K562 (cell line): ENCODE measurements at regions not wholly inside any gene's neighbourhood (a gene's known extent, or its start where the extent isn't known, plus 50 kb on each side); places are given as distances from the start of the nearest gene placed in this dataset.
A peak's percentile ranks its signal among the peaks of the same experiment; 100 is the strongest.
"Not testable (repeated sequence)": the region's sequence is repeated elsewhere in the genome, so short reads cannot be mapped to it uniquely, and the experiment has no call there.

Source experiments
- ATAC-seq: fragments of 200-7000 bp; cut with Tn5 transposase; 3 replicates; pipeline ENCODE4 v1.9.1; 2020; ENCODE audit warnings: moderate library complexity
- BruUV-seq: library from RNA; stranded (reverse); fragments of 400-500 nt; replicated peaks from 2 replicates; lab custom pipeline; 2021; lab: Mats Ljungman, UMichigan
- CTCF ChIA-PET: fragments of 300-600 bp; formaldehyde crosslinking; extraction: SDS; loops from one replicate; lab custom pipeline; 2021; ENCODE audit warnings: low intra/inter-chr PET ratio; lab: Yijun Ruan, JAX
- POLR2A ChIA-PET: fragments of 300-600, 350-650 bp; sonication (Branson Sonifier 250); formaldehyde crosslinking; extraction: SDS; loops from one replicate; lab custom pipeline; 2021; ENCODE audit warnings: antibody characterized with exemption, inconsistent platforms; lab: Yijun Ruan, JAX
- DNase-seq, 4 experiments: peaks; one replicate each; pipeline versions ENCODE4 v3.0.0 to v3.0.0-alpha.2; 2011 to 2018; ENCODE audit warnings: low spot score in 3 of 4, mixed read lengths in 3 of 4; ENCODE audit errors: extremely low read depth in 1 of 4
- FAIRE-seq: peaks from 2 replicates; lab custom pipeline; 2011; peaks lifted over from hg19 to GRCh38; lab: Jason Lieb, UNC
- H2AFZ ChIP-seq: 2 replicates; pipeline ENCODE4 v1.6.0; 2011; ENCODE audit warnings: low read depth, low read length, control low read depth, inconsistent platforms
- H3K27ac ChIP-seq: fragments of 200-600 bp; 3 replicates; pipeline ENCODE4 v1.8.0; 2011; ENCODE audit warnings: low read depth, mild to moderate bottlenecking, control low read depth, inconsistent platforms, low read length, moderate library complexity, mixed read lengths; ENCODE audit errors: extremely low read depth
- H3K27me3 ChIP-seq, 2 experiments: fragments of 300-600 bp in 1 of 2; 2 replicates in 1 of 2; 3 replicates in 1 of 2; pipeline versions ENCODE4 v1.6.0 to v1.8.0; 2011; ENCODE audit warnings: inconsistent platforms in 2 of 2, low read length in 2 of 2, mild to moderate bottlenecking in 1 of 2, mixed read lengths in 1 of 2, moderate library complexity in 1 of 2; ENCODE audit not compliant: control insufficient read depth in 2 of 2, insufficient read depth in 2 of 2
- H3K36me3 ChIP-seq: fragments of 300-600 bp; 3 replicates; pipeline ENCODE4 v1.8.0; 2011; ENCODE audit warnings: mild to moderate bottlenecking, low read length, inconsistent platforms; ENCODE audit not compliant: control insufficient read depth, insufficient read depth
- H3K4me1 ChIP-seq, 2 experiments: fragments of 200-600 bp in 1 of 2; replicated peaks in 1 of 2; 2 replicates in 1 of 2; 3 replicates in 1 of 2; pipeline versions ENCODE4 v1.5.1 to v1.8.0; 2011; ENCODE audit warnings: inconsistent platforms in 2 of 2, low read length in 2 of 2, mild to moderate bottlenecking in 1 of 2, mixed read lengths in 1 of 2, moderate library complexity in 1 of 2; ENCODE audit not compliant: control insufficient read depth in 2 of 2, insufficient read depth in 2 of 2
- H3K4me2 ChIP-seq: 2 replicates; pipeline ENCODE4 v1.6.1; 2011; ENCODE audit warnings: low read length, control low read depth, inconsistent platforms, mixed read lengths; ENCODE audit not compliant: insufficient read depth
- H3K4me3 ChIP-seq: fragments of 200-600 bp; sonication (generic), shearing (Covaris generic); 2 replicates; pipeline ENCODE4 v1.5.1; 2016; ENCODE audit warnings: control low read depth, inconsistent platforms
- H3K79me2 ChIP-seq: fragments of 200-600 bp; 3 replicates; pipeline ENCODE4 v1.8.0; 2011; ENCODE audit warnings: low read length, inconsistent platforms; ENCODE audit not compliant: control insufficient read depth, insufficient read depth
- H3K9ac ChIP-seq, 2 experiments: 2 replicates each; pipeline versions ENCODE4 v1.6.0 to v1.6.1; 2011; ENCODE audit warnings: low read depth in 2 of 2, low read length in 2 of 2, control low read depth in 1 of 2, inconsistent platforms in 1 of 2, mild to moderate bottlenecking in 1 of 2, mixed read lengths in 1 of 2; ENCODE audit not compliant: insufficient read depth in 1 of 2
- H3K9me1 ChIP-seq: one replicate; pipeline ENCODE4 v1.6.0; 2011; ENCODE audit warnings: inconsistent platforms, mild to moderate bottlenecking, low read length, moderate library complexity; ENCODE audit not compliant: control insufficient read depth, insufficient read depth
- H3K9me3 ChIP-seq: replicated peaks from 2 replicates; pipeline ENCODE4 v1.5.1; 2011; ENCODE audit warnings: low read depth, low read length, inconsistent platforms; ENCODE audit not compliant: control insufficient read depth, insufficient read depth
- H4K20me1 ChIP-seq: replicated peaks from 2 replicates; pipeline ENCODE4 v1.6.1; 2011; ENCODE audit warnings: low read length, inconsistent platforms, mixed read lengths; ENCODE audit not compliant: control insufficient read depth, insufficient read depth
- GABPA ChIP-seq: fragments of 200-800 bp; sonication (Bioruptor generic); conservative IDR thresholded peaks from 2 replicates; pipeline ENCODE4 v1.6.1; 2016; ENCODE audit warnings: low read depth, missing genetic modification characterization, missing compliant biosample characterization
- PBX2 ChIP-seq, 2 experiments: IDR thresholded peaks in 1 of 2; conservative IDR thresholded peaks in 1 of 2; 2 replicates each; pipeline ENCODE4 v1.6.1; 2016; ENCODE audit warnings: low read depth in 2 of 2, mild to moderate bottlenecking in 1 of 2, missing compliant biosample characterization in 1 of 2, missing genetic modification characterization in 1 of 2, moderate library complexity in 1 of 2
- TFAM ChIP-seq: fragments of 250-450 bp; sonication (Bioruptor Pico); conservative IDR thresholded peaks from 2 replicates; pipeline ENCODE4 v1.5.0; 2021; ENCODE audit warnings: mild to moderate bottlenecking, moderate library complexity
- TFE3 ChIP-seq: fragments of 450-650 bp; formaldehyde crosslinking; IDR thresholded peaks from 2 replicates; pipeline ENCODE4 v1.4.0; 2020; ENCODE audit warnings: mild to moderate bottlenecking, mixed read lengths
- TRIM28 ChIP-seq: fragments of 450-650 bp; IDR thresholded peaks from 2 replicates; pipeline ENCODE4 v1.6.1; 2017
- WGBS: fragments of 100-300 bp; shearing (Covaris generic); methylation state at CpG from one replicate; pipeline ENCODE4 v1.1.6; 2016; ENCODE audit warnings: low coverage, mixed read lengths; ENCODE audit not compliant: insufficient coverage; ENCODE audit errors: missing lambda C conversion rate; 5-methylcytosine and 5-hydroxymethylcytosine counted together
- in situ Hi-C: fragments of 300-500 bp; cut with MboI; formaldehyde crosslinking; loops from 4 replicates; pipeline ENCODE4 v1.15.0; 2018; ENCODE audit warnings: inconsistent platforms, mixed read lengths
- intact Hi-C: fragments of 100-400 bp; cut with micrococcal nuclease; formaldehyde crosslinking; loops from 2 replicates; pipeline ENCODE4 v1.14.2; 2022

- TF ChIP-seq PBX2 (CRISPR knock-in tag; IDR thresholded peaks at IDR 0.05; ENCODE audit: low read depth) (no peak), PBX2 (tag; conservative IDR thresholded peaks at IDR 0.05; ENCODE audit: low read depth) (no peak), GABPA (tag) (no peak), TRIM28 (no peak), TFAM (no peak), TFE3 (CRISPR knock-in tag) (no peak)
Measured at GRCh38 chr14:105914738-105915385, 388.5 kb downstream of the TMEM121 start (continued).

GRCh38 chr14:105915546-105915945 is 389.2 kb downstream of the TMEM121 start:
- H3K27ac ChIP-seq, POLR2A ChIA-PET, H3K9me3 ChIP-seq, CTCF ChIA-PET, H2AFZ ChIP-seq, H3K9ac ChIP-seq, DNase-seq, H3K36me3 ChIP-seq, H3K4me2 ChIP-seq, H3K4me3 ChIP-seq, H4K20me1 ChIP-seq, intact Hi-C loops, BruUV-seq, ATAC-seq, in situ Hi-C loops, FAIRE-seq, H3K9me1 ChIP-seq, H3K27me3 ChIP-seq, H3K79me2 ChIP-seq, H3K4me1 ChIP-seq: not testable (repeated sequence)
- WGBS = no CpG with 5 or more reads among the region's 3 CpGs

- H3K79me2 ChIP-seq, H3K9me1 ChIP-seq, BruUV-seq, H3K9ac ChIP-seq, POLR2A ChIA-PET, intact Hi-C loops, in situ Hi-C loops, H3K27me3 ChIP-seq, ATAC-seq, H4K20me1 ChIP-seq, H3K4me2 ChIP-seq, FAIRE-seq, H3K4me1 ChIP-seq, CTCF ChIA-PET, H3K36me3 ChIP-seq, H2AFZ ChIP-seq, H3K4me3 ChIP-seq, H3K9me3 ChIP-seq, H3K27ac ChIP-seq: not testable (repeated sequence)
- peak in 1 of 4 experiments; percentile 0 for DNase-seq
- 0% methylated on average over 10 of the region's 20 CpGs for WGBS
Measured at GRCh38 chr14:105917136-105917932, 391.0 kb downstream of the TMEM121 start.
